ENCODE measurements at regions not wholly inside any gene's neighbourhood (a gene's known extent, or its start where the extent isn't known, plus 50 kb on each side); places are given as distances from the start of the nearest gene placed in this dataset.

DNA sequence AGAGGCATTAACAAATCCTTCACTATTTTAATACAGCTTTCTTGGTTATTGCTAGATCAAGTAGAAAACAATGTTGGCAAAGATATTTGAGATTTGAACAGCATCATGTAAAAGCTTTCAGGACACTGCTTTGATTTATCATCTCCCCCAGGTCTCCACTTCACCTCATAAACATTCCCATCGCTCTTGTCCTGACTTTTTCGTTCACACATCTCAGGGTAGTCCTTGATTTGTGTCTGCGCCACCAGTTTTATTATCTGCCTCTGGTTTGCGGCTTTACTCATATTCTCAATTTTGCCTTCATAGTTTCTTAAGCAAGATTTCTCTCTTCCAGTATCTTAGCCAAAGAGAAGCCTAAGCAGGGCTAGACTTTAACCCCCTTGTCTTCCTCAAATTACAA, 63.5 kb upstream of the ROR1 start:
- intact Hi-C loops (cut with micrococcal nuclease), result no loop called here
- Mint-ChIP-seq H3K4me1 (ENCODE audit: low read depth) (no peaks in the 10 kb centered on the region), H3K9me3 (no peaks in the 10 kb centered on the region), H3K27ac (no peak overlapping the region), H3K4me3 (no peak overlapping the region), H3K36me3 (ENCODE audit: low read depth) (no peaks in the 10 kb centered on the region), H3K27me3 (peaks cover 14% of the 10 kb centered on the region)
- CTCF ChIA-PET, result no interaction called here
- POLR2A ChIA-PET, result no interaction called here
- DNase-seq, result no peak
- TF ChIP-seq CTCF (IDR thresholded peaks at IDR 0.05), result no peak
- no peak for ATAC-seq

DNA sequence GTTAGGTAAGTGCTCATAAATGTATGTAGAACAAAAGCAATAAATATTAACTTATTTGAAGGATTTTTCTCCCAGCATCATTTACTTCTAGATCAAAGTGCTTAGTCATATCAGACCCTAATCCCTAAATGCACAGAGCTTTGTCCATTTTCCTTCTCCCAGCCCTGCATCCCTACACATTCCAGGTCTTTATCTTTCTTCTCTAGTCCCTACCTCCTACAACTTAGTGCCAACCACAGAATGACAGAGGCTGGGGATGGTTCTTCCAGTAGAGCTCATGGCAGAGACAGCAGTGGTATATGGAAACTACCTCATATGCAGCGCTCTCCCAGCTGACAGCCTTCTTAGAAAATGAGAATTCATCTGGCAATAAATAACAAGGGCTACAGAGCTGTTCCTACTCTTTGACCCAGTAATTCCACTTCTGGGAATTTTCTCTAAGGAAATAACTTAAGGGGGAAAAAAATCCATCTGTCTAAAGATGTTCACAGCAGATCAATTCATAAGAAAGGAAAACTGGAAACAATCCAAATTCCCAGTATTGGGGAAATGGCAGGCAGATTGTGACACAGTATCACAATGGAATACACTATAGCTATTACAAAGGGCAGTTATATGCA, 62.9 kb upstream of the ROR1 start:
- POLR2A ChIA-PET, result no interaction called here
- H3K4me3 Mint-ChIP-seq, result no peak overlapping the region
- H3K36me3 Mint-ChIP-seq (ENCODE audit: low read depth), result no peaks in the 10 kb centered on the region
- intact Hi-C loops (cut with micrococcal nuclease), result no loop called here
- no peaks in the 10 kb centered on the region for H3K4me1 Mint-ChIP-seq (ENCODE audit: low read depth)
- no peak for TF ChIP-seq CTCF (IDR thresholded peaks at IDR 0.05)
- no peaks in the 10 kb centered on the region for H3K9me3 Mint-ChIP-seq
- DNase-seq (no peak), ATAC-seq (no peak)
- H3K27me3 Mint-ChIP-seq, result peaks cover 13% of the 10 kb centered on the region
- CTCF ChIA-PET, result no interaction called here
- no peak overlapping the region for H3K27ac Mint-ChIP-seq

DNA sequence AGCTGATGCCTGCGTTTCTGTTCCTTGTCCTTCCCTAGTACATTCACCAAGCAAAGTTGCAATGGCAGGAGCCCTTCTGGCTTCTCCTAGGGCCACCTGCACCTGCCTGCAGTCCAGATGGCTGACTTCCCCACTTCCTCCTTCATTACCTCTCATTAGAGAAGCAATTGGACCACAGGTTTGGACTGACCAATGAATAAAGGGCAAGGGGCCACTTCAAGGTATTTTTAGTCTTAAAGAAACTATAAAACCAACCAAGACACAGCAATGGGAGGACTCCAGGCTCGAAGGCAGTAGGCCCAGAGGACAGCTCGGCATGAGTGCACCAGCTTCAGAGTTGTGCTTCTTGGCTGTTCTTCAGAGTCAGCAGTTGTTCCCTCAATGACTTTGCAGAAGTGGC, 60.8 kb upstream of the ROR1 start:
- ATAC-seq, result no peak
- CTCF ChIA-PET, result no interaction called here

GRCh38 chr1:63713627-63714481, 60.0 kb upstream of the ROR1 start:
- no peak for DNase-seq
- Mint-ChIP-seq H3K27me3 (peaks cover 4% of the 10 kb centered on the region), H3K27ac (no peak overlapping the region), H3K9me3 (no peaks in the 10 kb centered on the region), H3K4me3 (no peak overlapping the region), H3K4me1 (ENCODE audit: low read depth) (no peaks in the 10 kb centered on the region), H3K36me3 (ENCODE audit: low read depth) (no peaks in the 10 kb centered on the region)
- no peak for ATAC-seq
- ChIA-PET POLR2A (interaction anchor here (0.7 kb wide), 1 partner anchor 735 kb away, joined by 3 read pairs; no protein-coding TSS in a partner anchor), CTCF (no interaction called here)
- TF ChIP-seq CTCF (IDR thresholded peaks at IDR 0.05), result no peak
- intact Hi-C loops (cut with micrococcal nuclease), result no loop called here

More for the DNA sequence above, 60.8 kb upstream of the ROR1 start:
- peaks cover 1% of the 10 kb centered on the region for H3K27me3 Mint-ChIP-seq
- POLR2A ChIA-PET, result no interaction called here
- DNase-seq, result no peak
- no peak for TF ChIP-seq CTCF (IDR thresholded peaks at IDR 0.05)
- H3K9me3 Mint-ChIP-seq, result no peaks in the 10 kb centered on the region
- H3K36me3 Mint-ChIP-seq (ENCODE audit: low read depth), result no peaks in the 10 kb centered on the region
- no peaks in the 10 kb centered on the region for H3K4me1 Mint-ChIP-seq (ENCODE audit: low read depth)
- H3K27ac Mint-ChIP-seq, result no peak overlapping the region
- intact Hi-C loops (cut with micrococcal nuclease), result no loop called here
- no peak overlapping the region for H3K4me3 Mint-ChIP-seq

DNA sequence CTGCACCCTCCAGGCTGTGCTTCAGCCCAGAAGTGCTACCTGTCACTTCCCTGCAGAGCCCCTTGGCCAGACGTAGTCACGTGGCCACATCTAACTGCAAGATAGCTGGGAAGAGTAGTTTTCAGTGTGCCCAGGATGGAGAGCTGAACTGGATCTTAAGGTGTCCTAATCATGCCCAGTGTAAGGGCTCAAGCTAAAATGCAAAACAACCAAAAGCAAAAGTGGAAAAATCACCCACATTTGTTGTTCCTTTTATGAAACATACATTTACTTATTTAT, 59.4 kb upstream of the ROR1 start:
- no peak for TF ChIP-seq CTCF (IDR thresholded peaks at IDR 0.05)
- POLR2A ChIA-PET, result interaction anchor here (0.7 kb wide), 1 partner anchor 735 kb away, joined by 3 read pairs; no protein-coding TSS in a partner anchor
- DNase-seq (no peak), ATAC-seq (no peak)
- Mint-ChIP-seq H3K27ac (no peak overlapping the region), H3K9me3 (no peaks in the 10 kb centered on the region), H3K27me3 (peaks cover 4% of the 10 kb centered on the region), H3K36me3 (ENCODE audit: low read depth) (no peaks in the 10 kb centered on the region), H3K4me1 (ENCODE audit: low read depth) (no peaks in the 10 kb centered on the region), H3K4me3 (no peak overlapping the region)
- CTCF ChIA-PET, result no interaction called here
- intact Hi-C loops (cut with micrococcal nuclease), result no loop called here

All from activated CD8-positive, alpha-beta T cell treated with anti-CD3 and anti-CD28 coated beads for 36 hours (primary cell).